ENCODE measurements at regions not wholly inside any gene's neighbourhood (a gene's known extent, or its start where the extent isn't known, plus 50 kb on each side); places are given as distances from the start of the nearest gene placed in this dataset.

- TF ChIP-seq POLR2AphosphoS5 (IDR thresholded peaks at IDR 0.05) (no peak), CTCF (IDR thresholded peaks at IDR 0.05 in 8 of 11, conservative IDR thresholded peaks at IDR 0.05 in 3 of 11) (no peak)
Observed at GRCh38 chr7:85821926-85822325, 635.1 kb upstream of the SEMA3D start.

Measured in spleen (tissue), 7 donors.